ENCODE measurements at regions not wholly inside any gene's neighbourhood (a gene's known extent, or its start where the extent isn't known, plus 50 kb on each side); places are given as distances from the start of the nearest gene placed in this dataset.

- in situ Hi-C loops (cut with MboI) = no loop called here
- H3K4me1 ChIP-seq (replicated peaks in 1 of 2; ENCODE audit: control insufficient read depth in 2 of 2, insufficient read depth in 2 of 2, low read length in 2 of 2) = no peaks in the 10 kb centered on the region
- intact Hi-C loops (cut with micrococcal nuclease) = no loop called here
- H3K9me3 ChIP-seq (replicated peaks; ENCODE audit: control insufficient read depth, insufficient read depth, low read depth, low read length) = no peaks in the 10 kb centered on the region
- H3K27ac ChIP-seq (ENCODE audit: extremely low read depth, low read depth, low read length) = no peak overlapping the region
- no peaks in the 10 kb centered on the region for H3K27me3 ChIP-seq (ENCODE audit: control insufficient read depth in 2 of 2, insufficient read depth in 2 of 2, low read length in 2 of 2)
- no peaks in the 10 kb centered on the region for H3K9me1 ChIP-seq (ENCODE audit: control insufficient read depth, insufficient read depth, low read length)
- BruUV-seq (replicated peaks) = no TSS peak
- ATAC-seq (no peak), DNase-seq (ENCODE audit: extremely low read depth in 1 of 4, low spot score in 3 of 4) (no peak), FAIRE-seq (no peak)
- H3K4me3 ChIP-seq = no peak overlapping the region
- H4K20me1 ChIP-seq (replicated peaks; ENCODE audit: control insufficient read depth, insufficient read depth, low read length) = no peaks in the 10 kb centered on the region
- H2AFZ ChIP-seq (ENCODE audit: low read depth, low read length) = no peak overlapping the region
- H3K9ac ChIP-seq (ENCODE audit: insufficient read depth in 1 of 2, low read depth in 2 of 2, low read length in 2 of 2) = no peak overlapping the region
- H3K4me2 ChIP-seq (ENCODE audit: insufficient read depth, low read length) = no peak overlapping the region
- no peaks in the 10 kb centered on the region for H3K36me3 ChIP-seq (ENCODE audit: control insufficient read depth, insufficient read depth, low read length)
- no peaks in the 10 kb centered on the region for H3K79me2 ChIP-seq (ENCODE audit: control insufficient read depth, insufficient read depth, low read length)
- ChIA-PET CTCF (ENCODE audit: low intra/inter-chr PET ratio) (no interaction called here), POLR2A (no interaction called here)
- WGBS (ENCODE audit: insufficient coverage, low coverage, missing lambda C conversion rate) = 0% methylated on average over 1 of the region's 1 CpG
- no peak for TF ChIP-seq TARDBP (IDR thresholded peaks at IDR 0.05)
- TF ChIP-seq EP300 (IDR thresholded peaks at IDR 0.05; ENCODE audit: low read length) = no peak
- TF ChIP-seq HINFP (tag; conservative IDR thresholded peaks at IDR 0.05; ENCODE audit: low read depth) = no peak
- no peak for TF ChIP-seq ZFP36 (IDR thresholded peaks at IDR 0.05; ENCODE audit: low read depth, low read length, partially characterized antibody)
- TF ChIP-seq CREB1 (IDR thresholded peaks at IDR 0.05) = no peak
- no peak for TF ChIP-seq CREB1 (CRISPR knock-in tag; IDR thresholded peaks at IDR 0.05)
- TF ChIP-seq CHD2 (IDR thresholded peaks at IDR 0.05; ENCODE audit: low read depth, low read length) = no peak
- no peak for TF ChIP-seq NCOA2 (IDR thresholded peaks at IDR 0.05; ENCODE audit: partially characterized antibody in 2 of 2)
- TF ChIP-seq BCL6 (CRISPR knock-in tag; IDR thresholded peaks at IDR 0.05) = no peak
- TF ChIP-seq COPS2 (conservative IDR thresholded peaks at IDR 0.05) = no peak
- TF ChIP-seq RBFOX2 (IDR thresholded peaks at IDR 0.05; ENCODE audit: low read depth, low read length) = no peak
- TF ChIP-seq MCM5 (IDR thresholded peaks at IDR 0.05; ENCODE audit: low read depth) = no peak
- no peak for TF ChIP-seq UBTF (IDR thresholded peaks at IDR 0.05; ENCODE audit: borderline replicate concordance in 1 of 2, low read depth in 2 of 2, low read length in 2 of 2)
- TF ChIP-seq ZNF586 (CRISPR knock-in tag; conservative IDR thresholded peaks at IDR 0.05) = no peak
- no peak for TF ChIP-seq PTRF (tag; IDR thresholded peaks at IDR 0.05)
- TF ChIP-seq ILK (tag; IDR thresholded peaks at IDR 0.05; ENCODE audit: borderline replicate concordance, low read depth) = no peak
These were observed 261.4 kb upstream of the MEX3C start for GRCh38 chr18:51458861-51459260.

Data from K562 (cell line).